NCI-H2107 treated with DMSO at 0.1 percent for 48 hours (cell line): ENCODE measurements at regions not wholly inside any gene's neighbourhood (a gene's known extent, or its start where the extent isn't known, plus 50 kb on each side); places are given as distances from the start of the nearest gene placed in this dataset.
"Not testable (repeated sequence)": the region's sequence is repeated elsewhere in the genome, so short reads cannot be mapped to it uniquely, and the experiment has no call there.

Experiments used
- DNase-seq: peaks from one replicate; lab custom pipeline; 2025; ENCODE audit not compliant: unreplicated experiment; lab: John Stamatoyannopoulos, UW

GRCh38 chr1:203996126-203996525 lies 76.8 kb upstream of the SOX13 start:
- peak; percentile 90 for DNase-seq

GRCh38 chr1:203998571-203998970 lies 74.3 kb upstream of the SOX13 start:
- not testable (repeated sequence) for DNase-seq

- DNase-seq = no peak
Measured at GRCh38 chr1:203999618-204000017, 73.3 kb upstream of the SOX13 start.

- DNase-seq = no peak
Measured at GRCh38 chr1:204001166-204001901, 71.6 kb upstream of the SOX13 start.

- no peak for DNase-seq
Measured at GRCh38 chr1:204002614-204003013, 70.3 kb upstream of the SOX13 start.

- no peak for DNase-seq
Measured at GRCh38 chr1:204003536-204003935, 69.4 kb upstream of the SOX13 start.

GRCh38 chr1:204011426-204011825 lies 61.5 kb upstream of the SOX13 start:
- DNase-seq = no peak

- no peak for DNase-seq
Measured at GRCh38 chr1:204013052-204013451, 59.9 kb upstream of the SOX13 start.

GRCh38 chr1:204014336-204014735 lies 58.6 kb upstream of the SOX13 start:
- no peak for DNase-seq

GRCh38 chr1:204014961-204015360 lies 58.0 kb upstream of the SOX13 start:
- DNase-seq = not testable (repeated sequence)

- DNase-seq = no peak
Measured at GRCh38 chr1:204017032-204017431, 55.9 kb upstream of the SOX13 start.

GRCh38 chr1:204018460-204018859 lies 54.5 kb upstream of the SOX13 start:
- DNase-seq = no peak
